Endodermal cell (in vitro differentiated cells): ENCODE measurements at regions not wholly inside any gene's neighbourhood (a gene's known extent, or its start where the extent isn't known, plus 50 kb on each side); places are given as distances from the start of the nearest gene placed in this dataset.

Experiments
- DNase-seq: peaks from one replicate; pipeline ENCODE4 v3.0.0-alpha.2; 2017
- H3K27ac ChIP-seq: 2 replicates; pipeline ENCODE4 v1.5.1; 2013; ENCODE audit warnings: mild to moderate bottlenecking, low read depth, low read length, moderate library complexity
- H3K27me3 ChIP-seq: 2 replicates; pipeline ENCODE4 v1.6.1; 2013; ENCODE audit warnings: mild to moderate bottlenecking, low read length, moderate library complexity; ENCODE audit not compliant: insufficient read depth, control insufficient read depth, poor library complexity, severe bottlenecking
- H3K36me3 ChIP-seq: 2 replicates; pipeline ENCODE4 v1.7.0; 2013; ENCODE audit warnings: mild to moderate bottlenecking, low read length, moderate library complexity; ENCODE audit not compliant: control insufficient read depth, insufficient read depth
- H3K4me1 ChIP-seq: one replicate; pipeline ENCODE4 v1.7.0; 2013; ENCODE audit warnings: low read length; ENCODE audit not compliant: control insufficient read depth, insufficient read depth
- H3K4me3 ChIP-seq: 2 replicates; pipeline ENCODE4 v1.5.1; 2013; ENCODE audit warnings: mild to moderate bottlenecking, low read length, moderate library complexity
- H3K9ac ChIP-seq: 2 replicates; pipeline ENCODE4 v1.6.1; 2013; ENCODE audit warnings: mild to moderate bottlenecking, low read length, moderate library complexity; ENCODE audit not compliant: poor library complexity, severe bottlenecking; ENCODE audit errors: extremely low read depth
- H3K9me3 ChIP-seq: 2 replicates; pipeline ENCODE4 v1.6.1; 2013; ENCODE audit warnings: mild to moderate bottlenecking, low read length, moderate library complexity; ENCODE audit not compliant: control insufficient read depth
- H3K27ac Mint-ChIP-seq: 2 replicates; pipeline ENCODE4 v1.8.0; 2020; ENCODE audit warnings: mixed read lengths
- H3K27me3 Mint-ChIP-seq: 2 replicates; pipeline ENCODE4 v1.8.0; 2021; ENCODE audit warnings: mild to moderate bottlenecking, mixed read lengths; ENCODE audit not compliant: insufficient read depth
- H3K36me3 Mint-ChIP-seq: 2 replicates; pipeline ENCODE4 v1.8.0; 2020; ENCODE audit warnings: low read depth, mixed read lengths
- H3K4me1 Mint-ChIP-seq: 2 replicates; pipeline ENCODE4 v1.8.0; 2020; ENCODE audit warnings: mixed read lengths
- H3K4me3 Mint-ChIP-seq: 2 replicates; pipeline ENCODE4 v1.8.0; 2020; ENCODE audit warnings: mild to moderate bottlenecking, moderate library complexity, mixed read lengths
- H3K9me3 Mint-ChIP-seq: 2 replicates; pipeline ENCODE4 v1.8.0; 2020; ENCODE audit warnings: mild to moderate bottlenecking, mixed read lengths
- WGBS, 2 experiments: methylation state at CpG; one replicate each; pipeline versions ENCODE4 v1.1.5 to v1.1.7; 2013; ENCODE audit warnings: missing lambda C conversion rate in 2 of 2, mixed read lengths in 1 of 2; ENCODE audit not compliant: insufficient coverage in 1 of 2, insufficient read length in 1 of 2; 5-methylcytosine and 5-hydroxymethylcytosine counted together
- TF ChIP-seq, protein P1 (sequence below): fragments of 200-600 bp; sonication (generic); conservative IDR thresholded peaks from 2 replicates; pipeline ENCODE4 v1.5.0; 2021; ENCODE audit warnings: antibody characterized with exemption, mild to moderate bottlenecking

DNA sequence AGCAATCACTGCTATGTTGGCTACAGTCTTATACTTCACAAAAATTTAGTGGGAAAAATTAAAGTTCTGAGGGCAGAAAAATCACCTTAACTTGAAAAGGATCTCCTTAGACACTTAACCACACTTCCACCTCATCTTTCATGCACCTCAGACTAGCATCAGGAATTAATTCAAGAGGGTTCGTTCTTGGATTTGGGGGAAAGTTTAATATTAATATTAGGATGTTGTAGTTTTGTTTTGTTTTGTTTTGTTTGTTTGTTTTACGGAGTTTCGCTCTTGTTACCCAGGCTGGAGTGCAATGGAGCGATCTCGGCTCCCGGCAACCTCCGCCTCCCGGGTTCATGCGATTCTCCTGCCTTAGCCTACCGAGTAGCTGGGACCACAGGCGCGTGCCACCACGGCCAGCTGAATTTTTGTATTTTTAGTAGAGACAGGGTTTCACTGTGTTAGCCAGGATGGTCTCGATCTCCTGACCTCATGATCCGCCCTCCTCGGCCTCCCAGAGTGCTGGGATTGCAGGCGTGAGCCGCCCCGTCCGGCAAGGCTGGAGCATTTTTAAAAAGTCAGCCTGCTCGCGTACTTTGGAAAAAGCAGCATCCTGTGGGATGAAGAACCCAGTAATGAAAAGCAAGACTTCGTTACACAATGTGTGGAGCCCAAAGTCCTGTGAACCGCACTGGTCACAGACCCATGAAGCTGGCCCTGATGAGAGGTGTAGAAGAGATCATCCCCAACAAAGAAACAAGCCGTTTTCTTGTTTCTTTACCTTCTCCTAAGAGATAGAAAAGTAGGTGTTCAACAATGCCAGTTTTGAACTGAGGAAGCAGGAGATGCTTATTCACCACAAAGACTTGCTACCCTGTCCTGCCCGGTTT, 194.9 kb downstream of the GPX5 start:
- DNase-seq: no peak
- Mint-ChIP-seq H3K4me3 (peak overlapping the region; percentile 55), H3K9me3 (no peaks in the 10 kb centered on the region), H3K36me3 (no peaks in the 10 kb centered on the region), H3K27ac (peak overlapping the region; percentile 21), H3K4me1 (peaks cover 4% of the 10 kb centered on the region), H3K27me3 (peaks cover 53% of the 10 kb centered on the region)
- no peaks in the 10 kb centered on the region for H3K36me3 ChIP-seq
- 65 to 76% methylated on average over 16 to 26 of the region's 26 CpGs for WGBS, 2 experiments
- no peaks in the 10 kb centered on the region for H3K27me3 ChIP-seq
- no peaks in the 10 kb centered on the region for H3K4me1 ChIP-seq
- no peak overlapping the region for H3K27ac ChIP-seq
- TF ChIP-seq, protein P1, sequence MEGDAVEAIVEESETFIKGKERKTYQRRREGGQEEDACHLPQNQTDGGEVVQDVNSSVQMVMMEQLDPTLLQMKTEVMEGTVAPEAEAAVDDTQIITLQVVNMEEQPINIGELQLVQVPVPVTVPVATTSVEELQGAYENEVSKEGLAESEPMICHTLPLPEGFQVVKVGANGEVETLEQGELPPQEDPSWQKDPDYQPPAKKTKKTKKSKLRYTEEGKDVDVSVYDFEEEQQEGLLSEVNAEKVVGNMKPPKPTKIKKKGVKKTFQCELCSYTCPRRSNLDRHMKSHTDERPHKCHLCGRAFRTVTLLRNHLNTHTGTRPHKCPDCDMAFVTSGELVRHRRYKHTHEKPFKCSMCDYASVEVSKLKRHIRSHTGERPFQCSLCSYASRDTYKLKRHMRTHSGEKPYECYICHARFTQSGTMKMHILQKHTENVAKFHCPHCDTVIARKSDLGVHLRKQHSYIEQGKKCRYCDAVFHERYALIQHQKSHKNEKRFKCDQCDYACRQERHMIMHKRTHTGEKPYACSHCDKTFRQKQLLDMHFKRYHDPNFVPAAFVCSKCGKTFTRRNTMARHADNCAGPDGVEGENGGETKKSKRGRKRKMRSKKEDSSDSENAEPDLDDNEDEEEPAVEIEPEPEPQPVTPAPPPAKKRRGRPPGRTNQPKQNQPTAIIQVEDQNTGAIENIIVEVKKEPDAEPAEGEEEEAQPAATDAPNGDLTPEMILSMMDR: no peak
- no peak overlapping the region for H3K9ac ChIP-seq
- H3K9me3 ChIP-seq: no peaks in the 10 kb centered on the region
- peak overlapping the region; percentile 71 for H3K4me3 ChIP-seq

GRCh38 chr6:28721372-28721771, 195.7 kb downstream of the GPX5 start:
- H3K27me3 Mint-ChIP-seq: peaks cover 50% of the 10 kb centered on the region
- Histone ChIP-seq H3K27ac (no peak overlapping the region), H3K4me1 (no peaks in the 10 kb centered on the region), H3K36me3 (no peaks in the 10 kb centered on the region), H3K9me3 (no peaks in the 10 kb centered on the region), H3K4me3 (no peak overlapping the region), H3K9ac (no peak overlapping the region), H3K27me3 (no peaks in the 10 kb centered on the region)
- TF ChIP-seq, protein P1: no peak
- no peaks in the 10 kb centered on the region for H3K36me3 Mint-ChIP-seq
- no peak for DNase-seq
- H3K9me3 Mint-ChIP-seq: no peaks in the 10 kb centered on the region
- H3K27ac Mint-ChIP-seq: no peak overlapping the region
- H3K4me3 Mint-ChIP-seq: peak overlapping the region; percentile 55
- WGBS, 2 experiments: 89% methylated on average over 2 of the region's 2 CpGs; no CpG with 5 or more reads in 1 of the 2 experiments
- H3K4me1 Mint-ChIP-seq: peaks cover 4% of the 10 kb centered on the region

GRCh38 chr6:28724395-28724794, 198.7 kb downstream of the GPX5 start:
- H3K27ac ChIP-seq: no peak overlapping the region
- H3K27me3 Mint-ChIP-seq: peaks cover 48% of the 10 kb centered on the region
- TF ChIP-seq, protein P1: no peak
- no peak overlapping the region for H3K4me3 ChIP-seq
- H3K9ac ChIP-seq: no peak overlapping the region
- H3K9me3 ChIP-seq: no peaks in the 10 kb centered on the region
- WGBS, 2 experiments: 79% methylated on average over 1 of the region's 1 CpG; no CpG with 5 or more reads in 1 of the 2 experiments
- no peak overlapping the region for H3K4me3 Mint-ChIP-seq
- H3K27ac Mint-ChIP-seq: no peak overlapping the region
- no peaks in the 10 kb centered on the region for H3K4me1 ChIP-seq
- no peaks in the 10 kb centered on the region for H3K36me3 Mint-ChIP-seq
- no peaks in the 10 kb centered on the region for H3K36me3 ChIP-seq
- no peak for DNase-seq
- H3K9me3 Mint-ChIP-seq: no peaks in the 10 kb centered on the region
- peaks cover 10% of the 10 kb centered on the region for H3K4me1 Mint-ChIP-seq
- no peaks in the 10 kb centered on the region for H3K27me3 ChIP-seq
